ENCODE measurements at regions not wholly inside any gene's neighbourhood (a gene's known extent, or its start where the extent isn't known, plus 50 kb on each side); places are given as distances from the start of the nearest gene placed in this dataset.

GRCh38 chr5:21574961-21575360, 1278.2 kb downstream of the CDH12 start:
- no peak for TF ChIP-seq EZH2 (IDR thresholded peaks at IDR 0.05; ENCODE audit: borderline replicate concordance, low read depth, low read length, poor library complexity, severe bottlenecking)
- no peak for TF ChIP-seq CTCF (conservative IDR thresholded peaks at IDR 0.05; ENCODE audit: low read depth, low read length)

Data from A673 (cell line).